Epithelial cell of proximal tubule (primary cell): ENCODE measurements at regions not wholly inside any gene's neighbourhood (a gene's known extent, or its start where the extent isn't known, plus 50 kb on each side); places are given as distances from the start of the nearest gene placed in this dataset.

Source experiments
- DNase-seq: peaks from one replicate; pipeline ENCODE4 v3.0.0-alpha.2; 2011; ENCODE audit warnings: low read depth
- H3K4me3 ChIP-seq: 2 replicates; pipeline ENCODE4 v1.5.1; 2011; ENCODE audit warnings: low read depth, mild to moderate bottlenecking, low read length
- CTCF ChIP-seq: conservative IDR thresholded peaks from 2 replicates; pipeline ENCODE4 v1.5.1; 2012; ENCODE audit warnings: low read depth, mild to moderate bottlenecking, low read length

GRCh38 chr7:28882869-28883470, 75.2 kb downstream of the TRIL start:
- no peak overlapping the region for H3K4me3 ChIP-seq
- no peak for TF ChIP-seq CTCF
- no peak for DNase-seq

GRCh38 chr7:28879105-28879504, 79.0 kb downstream of the TRIL start:
- DNase-seq, result no peak
- H3K4me3 ChIP-seq, result no peak overlapping the region
- peak; percentile 45 for TF ChIP-seq CTCF

- no peak for TF ChIP-seq CTCF
- no peak for DNase-seq
- no peak overlapping the region for H3K4me3 ChIP-seq
These were observed 79.6 kb downstream of the TRIL start for GRCh38 chr7:28878481-28878880.
